Epithelial cell of proximal tubule (primary cell): ENCODE measurements at regions not wholly inside any gene's neighbourhood (a gene's known extent, or its start where the extent isn't known, plus 50 kb on each side); places are given as distances from the start of the nearest gene placed in this dataset.
"Not testable (repeated sequence)": the region's sequence is repeated elsewhere in the genome, so short reads cannot be mapped to it uniquely, and the experiment has no call there.

Experiments
- DNase-seq: peaks from one replicate; pipeline ENCODE4 v3.0.0-alpha.2; 2011; ENCODE audit warnings: low read depth
- H3K4me3 ChIP-seq: 2 replicates; pipeline ENCODE4 v1.5.1; 2011; ENCODE audit warnings: low read depth, mild to moderate bottlenecking, low read length
- TF ChIP-seq, protein P1 (sequence below): conservative IDR thresholded peaks from 2 replicates; pipeline ENCODE4 v1.5.1; 2012; ENCODE audit warnings: low read depth, mild to moderate bottlenecking, low read length

DNA sequence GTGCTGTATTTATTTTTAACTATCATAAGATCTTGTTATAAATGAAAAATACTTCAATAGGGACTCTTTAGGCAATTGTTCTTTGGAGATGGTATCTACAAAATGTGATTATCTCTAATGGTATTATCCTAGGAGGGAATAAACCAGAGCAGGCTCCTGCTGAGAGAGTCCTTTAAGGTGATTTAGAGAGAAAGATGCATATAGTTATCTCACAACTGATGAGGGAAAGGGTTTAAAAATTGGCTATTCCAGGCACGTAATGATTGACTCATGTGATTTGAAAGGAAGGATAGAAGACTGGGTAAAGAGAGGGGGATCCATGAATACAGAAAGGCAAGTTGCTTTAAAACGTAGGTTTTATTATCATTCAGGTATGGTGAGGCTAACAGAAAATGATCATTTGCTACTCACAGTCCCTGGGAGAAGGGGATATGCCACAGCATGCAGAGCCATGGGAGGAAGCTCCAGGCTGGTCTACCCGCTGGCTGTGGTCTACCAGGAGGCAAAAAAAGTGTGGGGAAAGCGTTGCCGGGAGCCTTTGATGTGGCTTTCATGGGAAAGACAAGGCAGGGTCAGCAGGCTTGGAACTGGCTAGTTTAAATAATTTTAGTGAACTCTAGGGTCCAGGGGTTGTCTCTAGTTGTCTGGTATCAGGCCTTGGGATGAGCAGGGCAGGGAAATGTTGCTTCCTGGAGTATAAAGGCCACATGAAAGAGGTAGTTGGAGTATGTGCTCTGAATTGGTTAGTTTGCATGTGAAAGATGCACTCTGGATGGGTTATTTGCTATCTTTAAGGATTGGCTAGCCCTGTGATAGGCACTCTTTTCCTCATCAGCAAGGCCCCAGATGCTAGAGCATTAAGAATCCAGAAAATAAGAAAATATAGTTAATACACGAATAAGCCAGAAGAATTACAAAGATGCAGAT is 798.4 kb upstream of the GRM7 start:
- TF ChIP-seq, protein P1, sequence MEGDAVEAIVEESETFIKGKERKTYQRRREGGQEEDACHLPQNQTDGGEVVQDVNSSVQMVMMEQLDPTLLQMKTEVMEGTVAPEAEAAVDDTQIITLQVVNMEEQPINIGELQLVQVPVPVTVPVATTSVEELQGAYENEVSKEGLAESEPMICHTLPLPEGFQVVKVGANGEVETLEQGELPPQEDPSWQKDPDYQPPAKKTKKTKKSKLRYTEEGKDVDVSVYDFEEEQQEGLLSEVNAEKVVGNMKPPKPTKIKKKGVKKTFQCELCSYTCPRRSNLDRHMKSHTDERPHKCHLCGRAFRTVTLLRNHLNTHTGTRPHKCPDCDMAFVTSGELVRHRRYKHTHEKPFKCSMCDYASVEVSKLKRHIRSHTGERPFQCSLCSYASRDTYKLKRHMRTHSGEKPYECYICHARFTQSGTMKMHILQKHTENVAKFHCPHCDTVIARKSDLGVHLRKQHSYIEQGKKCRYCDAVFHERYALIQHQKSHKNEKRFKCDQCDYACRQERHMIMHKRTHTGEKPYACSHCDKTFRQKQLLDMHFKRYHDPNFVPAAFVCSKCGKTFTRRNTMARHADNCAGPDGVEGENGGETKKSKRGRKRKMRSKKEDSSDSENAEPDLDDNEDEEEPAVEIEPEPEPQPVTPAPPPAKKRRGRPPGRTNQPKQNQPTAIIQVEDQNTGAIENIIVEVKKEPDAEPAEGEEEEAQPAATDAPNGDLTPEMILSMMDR, result no peak
- no peak for DNase-seq
- no peak overlapping the region for H3K4me3 ChIP-seq

DNA sequence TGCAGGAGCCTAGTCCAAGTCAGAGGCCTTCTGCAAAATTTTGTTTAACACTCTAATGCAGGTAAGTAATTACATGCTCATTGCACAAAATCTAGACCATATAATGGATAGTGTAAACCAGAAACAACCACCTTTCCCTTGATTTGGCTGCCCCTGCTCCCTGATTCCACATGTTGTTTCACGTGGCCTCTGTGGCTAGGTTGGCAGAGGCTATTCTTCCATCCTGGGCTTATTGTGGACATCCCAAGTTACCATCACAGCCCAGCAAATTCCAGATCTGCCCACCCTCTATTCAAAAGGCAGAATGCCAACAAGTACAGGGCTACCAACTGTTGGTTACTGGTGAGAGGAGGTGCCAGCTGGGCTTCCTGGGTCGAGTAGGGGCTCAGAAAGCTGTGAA is 794.5 kb upstream of the GRM7 start:
- DNase-seq, result no peak
- H3K4me3 ChIP-seq, result no peak overlapping the region
- TF ChIP-seq, protein P1, result no peak

DNA sequence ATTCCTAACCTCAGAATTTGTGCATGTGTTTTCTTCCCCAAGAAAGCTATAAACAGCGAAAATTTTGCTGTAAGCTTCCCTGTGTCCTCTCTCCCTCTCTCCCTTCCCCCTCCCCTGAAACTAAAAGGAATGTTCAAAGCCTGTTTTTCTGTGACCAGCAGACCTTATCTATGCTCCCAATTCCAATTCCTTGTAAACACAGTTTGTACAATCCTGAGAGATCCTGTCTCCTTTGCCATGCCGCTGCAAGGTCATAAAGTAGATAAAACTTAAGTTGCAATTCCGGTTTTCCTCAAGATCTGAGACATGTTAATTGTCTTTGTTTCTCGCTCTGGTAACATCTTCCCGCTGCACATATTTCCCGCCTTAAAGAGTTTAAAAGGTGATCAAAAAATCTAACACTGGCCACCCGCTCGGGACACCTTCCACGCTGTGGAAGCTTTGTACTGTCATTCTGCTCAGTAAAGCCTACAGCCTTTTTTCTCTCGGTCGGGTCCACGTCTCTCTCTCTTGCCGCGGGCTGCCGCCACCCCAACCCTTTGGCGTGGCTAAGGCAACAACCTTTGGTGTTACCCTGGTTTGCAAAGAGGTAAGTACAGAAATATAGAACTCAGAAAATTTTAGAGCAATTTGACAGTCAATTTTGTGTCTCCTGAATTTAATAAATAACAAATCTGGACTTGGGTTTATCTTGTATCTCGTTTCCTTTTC is 793.9 kb upstream of the GRM7 start:
- peak overlapping the region; percentile 38 for H3K4me3 ChIP-seq

DNA sequence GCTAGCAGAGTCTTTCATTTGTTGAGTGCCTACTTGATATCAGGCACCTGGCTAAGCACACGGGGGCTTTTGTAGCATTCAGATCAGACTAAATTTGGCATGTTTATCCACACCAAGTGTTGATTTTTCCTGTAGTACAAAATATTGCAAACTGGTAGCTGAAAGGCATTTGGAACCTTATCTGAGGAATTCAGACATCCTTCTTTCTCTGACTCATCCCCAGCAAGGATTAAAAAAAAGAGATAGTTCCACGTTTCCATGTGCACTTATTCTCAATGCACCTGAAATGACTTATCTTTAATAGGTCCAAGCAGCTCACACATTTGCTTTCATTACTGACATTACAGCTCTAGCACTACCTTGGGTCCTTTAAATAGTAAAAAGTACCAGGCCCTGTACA is 786.0 kb upstream of the GRM7 start:
- no peak for DNase-seq
- TF ChIP-seq, protein P1, result no peak

More for the DNA sequence above, 793.9 kb upstream of the GRM7 start:
- DNase-seq, result not testable (repeated sequence)

DNA sequence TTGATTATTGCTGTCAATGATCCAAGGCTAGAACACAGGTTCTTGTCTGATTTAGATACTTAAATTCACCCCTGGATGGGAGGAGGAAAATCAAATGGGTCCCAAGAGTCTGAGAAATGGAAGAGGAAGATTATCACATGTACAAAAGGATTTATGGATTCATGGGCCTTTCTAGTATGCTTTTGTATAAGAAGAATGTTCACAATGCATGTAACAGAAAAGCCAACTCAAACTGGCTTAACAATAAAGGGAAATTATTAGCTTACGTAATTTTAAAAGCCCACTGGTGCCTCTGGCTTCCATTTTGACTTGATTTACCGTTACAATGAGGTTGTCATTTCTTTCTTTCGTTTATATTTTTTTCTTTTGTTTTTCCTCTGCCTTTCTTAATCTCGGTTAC is 782.5 kb upstream of the GRM7 start:
- DNase-seq, result no peak
- TF ChIP-seq, protein P1, result no peak
- H3K4me3 ChIP-seq, result no peak overlapping the region

More for the DNA sequence above, 786.0 kb upstream of the GRM7 start:
- no peak overlapping the region for H3K4me3 ChIP-seq

DNA sequence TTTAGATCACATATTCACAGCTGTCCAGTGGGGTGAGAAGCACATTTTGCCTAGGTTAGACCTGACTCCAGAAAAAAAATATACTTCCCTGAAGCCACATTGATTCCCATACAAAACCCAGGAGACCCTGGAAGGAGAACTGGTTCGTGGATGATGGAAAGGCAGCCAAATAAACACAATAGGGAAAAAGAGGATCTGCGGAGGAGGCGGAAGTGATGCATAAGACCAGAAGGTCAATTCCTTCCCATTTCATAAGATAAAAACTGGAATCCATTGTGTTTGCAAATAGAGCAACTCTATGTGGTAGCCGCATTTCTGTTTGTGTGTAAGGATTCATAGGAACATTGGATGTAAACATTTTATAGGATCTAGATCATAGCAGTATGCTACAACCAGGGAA is 781.9 kb upstream of the GRM7 start:
- H3K4me3 ChIP-seq, result no peak overlapping the region
- no peak for DNase-seq
- TF ChIP-seq, protein P1, result no peak

DNA sequence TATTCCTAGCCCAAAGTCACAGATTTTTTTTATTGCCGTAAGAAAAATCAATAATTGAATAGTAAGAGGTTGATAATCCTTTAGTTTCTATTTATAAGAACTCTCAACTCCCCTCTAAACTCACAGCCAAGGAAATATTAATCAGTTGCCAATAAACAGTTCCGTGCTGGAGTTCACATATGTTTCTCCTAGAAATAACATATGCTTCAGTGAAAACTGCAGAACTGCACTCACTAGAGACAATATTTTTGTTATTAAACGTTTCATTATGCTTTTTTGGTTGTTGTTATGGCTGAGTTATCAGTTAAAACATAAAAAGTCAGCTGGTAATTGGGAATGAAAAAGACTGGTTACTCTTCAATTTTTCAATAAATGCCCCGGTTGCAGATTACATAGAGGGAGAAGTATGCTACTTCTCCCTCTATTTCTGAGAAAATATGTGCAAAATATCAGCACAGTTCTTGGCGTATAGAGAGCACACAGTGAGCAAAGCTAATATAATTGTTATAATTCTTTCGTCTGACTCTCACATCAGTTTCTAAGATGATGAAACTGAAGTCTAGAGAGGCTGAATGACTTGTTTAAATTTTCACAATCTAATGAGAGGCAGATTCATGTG is 781.2 kb upstream of the GRM7 start:
- H3K4me3 ChIP-seq, result no peak overlapping the region
- TF ChIP-seq, protein P1, result no peak
- no peak for DNase-seq
